ENCODE measurements at regions not wholly inside any gene's neighbourhood (a gene's known extent, or its start where the extent isn't known, plus 50 kb on each side); places are given as distances from the start of the nearest gene placed in this dataset.

- TF ChIP-seq, protein P1, sequence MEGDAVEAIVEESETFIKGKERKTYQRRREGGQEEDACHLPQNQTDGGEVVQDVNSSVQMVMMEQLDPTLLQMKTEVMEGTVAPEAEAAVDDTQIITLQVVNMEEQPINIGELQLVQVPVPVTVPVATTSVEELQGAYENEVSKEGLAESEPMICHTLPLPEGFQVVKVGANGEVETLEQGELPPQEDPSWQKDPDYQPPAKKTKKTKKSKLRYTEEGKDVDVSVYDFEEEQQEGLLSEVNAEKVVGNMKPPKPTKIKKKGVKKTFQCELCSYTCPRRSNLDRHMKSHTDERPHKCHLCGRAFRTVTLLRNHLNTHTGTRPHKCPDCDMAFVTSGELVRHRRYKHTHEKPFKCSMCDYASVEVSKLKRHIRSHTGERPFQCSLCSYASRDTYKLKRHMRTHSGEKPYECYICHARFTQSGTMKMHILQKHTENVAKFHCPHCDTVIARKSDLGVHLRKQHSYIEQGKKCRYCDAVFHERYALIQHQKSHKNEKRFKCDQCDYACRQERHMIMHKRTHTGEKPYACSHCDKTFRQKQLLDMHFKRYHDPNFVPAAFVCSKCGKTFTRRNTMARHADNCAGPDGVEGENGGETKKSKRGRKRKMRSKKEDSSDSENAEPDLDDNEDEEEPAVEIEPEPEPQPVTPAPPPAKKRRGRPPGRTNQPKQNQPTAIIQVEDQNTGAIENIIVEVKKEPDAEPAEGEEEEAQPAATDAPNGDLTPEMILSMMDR (conservative IDR thresholded peaks at IDR 0.05; ENCODE audit: low read depth, low read length) = no peak
- DNase-seq (ENCODE audit: low read depth) = no peak
- no peak overlapping the region for H3K4me3 ChIP-seq (ENCODE audit: low read depth, low read length)
Observed at GRCh38 chr6:15032015-15032414, 213.9 kb upstream of the JARID2 start.

DNA sequence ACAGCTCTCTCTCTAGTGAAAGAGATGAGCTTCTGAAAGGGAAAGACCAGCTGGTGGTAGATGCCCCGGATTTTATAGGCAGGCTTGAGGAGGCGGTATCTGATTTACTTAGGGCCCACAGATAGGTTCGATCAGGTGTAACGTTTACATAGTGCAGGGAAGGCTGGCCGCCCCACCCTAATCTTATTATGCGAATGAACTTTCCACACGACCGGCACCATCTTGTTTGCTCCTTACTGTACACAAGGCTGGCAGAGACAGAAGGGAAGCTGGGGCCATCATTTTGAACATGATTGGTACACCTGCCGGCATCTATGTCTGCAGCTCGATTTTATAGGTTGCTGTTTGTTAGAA is 212.0 kb upstream of the JARID2 start:
- DNase-seq (ENCODE audit: low read depth) = no peak
- H3K4me3 ChIP-seq (ENCODE audit: low read depth, low read length) = no peak overlapping the region
- TF ChIP-seq, protein P1 (conservative IDR thresholded peaks at IDR 0.05; ENCODE audit: low read depth, low read length) = no peak

DNA sequence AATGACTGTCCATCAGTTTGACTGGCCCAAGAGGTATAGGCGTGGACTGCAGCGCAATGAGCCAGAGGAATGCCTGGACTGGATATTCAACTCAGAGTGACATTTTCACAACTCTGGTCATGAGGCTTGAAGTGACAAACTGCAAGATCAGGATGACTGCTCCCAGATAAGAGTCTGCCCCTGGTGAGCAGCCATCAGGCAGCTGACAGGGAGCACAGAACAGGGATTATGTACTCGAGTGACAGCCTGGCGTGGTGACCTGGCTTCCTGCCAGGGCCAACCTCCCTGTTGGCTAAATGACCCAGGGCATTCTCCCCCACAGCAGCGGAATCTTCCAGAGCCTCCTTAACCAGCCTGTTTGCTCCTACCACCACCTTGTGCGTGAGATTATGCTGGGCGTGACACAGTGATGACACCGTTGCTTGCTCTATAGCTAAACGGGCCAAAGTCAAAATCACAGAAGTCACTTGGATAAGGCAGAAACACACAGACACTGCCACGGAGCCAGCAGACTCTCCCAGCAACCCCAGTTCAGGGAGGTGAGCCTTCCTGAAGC is 209.1 kb upstream of the JARID2 start:
- DNase-seq (ENCODE audit: low read depth) = no peak
- TF ChIP-seq, protein P1 (conservative IDR thresholded peaks at IDR 0.05; ENCODE audit: low read depth, low read length) = no peak
- no peak overlapping the region for H3K4me3 ChIP-seq (ENCODE audit: low read depth, low read length)

DNA sequence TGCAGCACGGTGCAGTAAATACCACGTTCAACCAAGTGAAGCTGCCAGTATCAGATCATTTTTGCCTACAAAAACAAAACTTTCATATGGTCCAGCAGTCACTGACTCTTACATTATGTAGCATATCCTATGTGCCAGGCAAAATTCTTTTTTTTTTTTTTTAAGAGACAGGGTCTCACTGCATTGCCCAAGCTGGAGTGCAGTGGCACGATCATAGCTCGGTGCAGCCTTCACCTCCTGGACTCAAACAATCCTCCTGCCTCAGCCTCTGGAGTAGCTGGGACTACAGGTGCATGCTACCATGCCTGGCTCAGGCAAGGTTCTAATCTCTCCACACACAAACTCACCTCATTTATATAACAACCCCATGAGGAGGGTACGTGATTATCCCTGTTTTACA is 208.6 kb upstream of the JARID2 start:
- no peak overlapping the region for H3K4me3 ChIP-seq (ENCODE audit: low read depth, low read length)
- TF ChIP-seq, protein P1 (conservative IDR thresholded peaks at IDR 0.05; ENCODE audit: low read depth, low read length) = no peak
- DNase-seq (ENCODE audit: low read depth) = no peak

GRCh38 chr6:15038013-15038791 is 207.7 kb upstream of the JARID2 start:
- TF ChIP-seq, protein P1 (conservative IDR thresholded peaks at IDR 0.05; ENCODE audit: low read depth, low read length) = no peak
- no peak overlapping the region for H3K4me3 ChIP-seq (ENCODE audit: low read depth, low read length)
- DNase-seq (ENCODE audit: low read depth) = no peak

GRCh38 chr6:15039136-15039535 is 206.7 kb upstream of the JARID2 start:
- no peak for DNase-seq (ENCODE audit: low read depth)
- no peak overlapping the region for H3K4me3 ChIP-seq (ENCODE audit: low read depth, low read length)
- TF ChIP-seq, protein P1 (conservative IDR thresholded peaks at IDR 0.05; ENCODE audit: low read depth, low read length) = no peak

- DNase-seq (ENCODE audit: low read depth) = no peak
- H3K4me3 ChIP-seq (ENCODE audit: low read depth, low read length) = no peak overlapping the region
- TF ChIP-seq, protein P1 (conservative IDR thresholded peaks at IDR 0.05; ENCODE audit: low read depth, low read length) = no peak
Observed at GRCh38 chr6:15042938-15043337, 202.9 kb upstream of the JARID2 start.

Data from epithelial cell of proximal tubule (primary cell).